ENCODE measurements at regions not wholly inside any gene's neighbourhood (a gene's known extent, or its start where the extent isn't known, plus 50 kb on each side); places are given as distances from the start of the nearest gene placed in this dataset.

DNA sequence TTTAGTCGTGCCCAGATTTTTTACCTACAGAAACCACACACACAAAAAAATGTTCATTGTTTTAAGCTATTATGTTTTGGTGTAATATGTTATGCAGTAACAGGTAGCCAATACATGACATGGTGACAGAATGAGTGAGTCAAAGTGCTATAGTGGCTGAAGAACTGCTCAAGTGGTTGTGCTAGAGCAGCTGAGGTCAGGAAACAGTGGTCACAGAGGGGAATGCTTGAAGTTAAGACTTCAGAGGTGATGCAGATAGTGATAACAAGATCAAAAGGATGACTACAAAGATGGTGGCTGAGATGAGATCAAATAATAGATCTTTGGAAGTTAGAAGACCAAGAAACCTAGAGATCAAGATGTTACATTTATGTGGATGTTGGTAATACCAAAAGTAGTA lies 174.3 kb downstream of the KCNE4 start:
- POLR2A ChIA-PET (ENCODE audit: low non-redundant PET) = no interaction called here
- CTCF ChIA-PET = no interaction called here
- DNase-seq (ENCODE audit: low spot score) = no peak
- TF ChIP-seq, protein P1, sequence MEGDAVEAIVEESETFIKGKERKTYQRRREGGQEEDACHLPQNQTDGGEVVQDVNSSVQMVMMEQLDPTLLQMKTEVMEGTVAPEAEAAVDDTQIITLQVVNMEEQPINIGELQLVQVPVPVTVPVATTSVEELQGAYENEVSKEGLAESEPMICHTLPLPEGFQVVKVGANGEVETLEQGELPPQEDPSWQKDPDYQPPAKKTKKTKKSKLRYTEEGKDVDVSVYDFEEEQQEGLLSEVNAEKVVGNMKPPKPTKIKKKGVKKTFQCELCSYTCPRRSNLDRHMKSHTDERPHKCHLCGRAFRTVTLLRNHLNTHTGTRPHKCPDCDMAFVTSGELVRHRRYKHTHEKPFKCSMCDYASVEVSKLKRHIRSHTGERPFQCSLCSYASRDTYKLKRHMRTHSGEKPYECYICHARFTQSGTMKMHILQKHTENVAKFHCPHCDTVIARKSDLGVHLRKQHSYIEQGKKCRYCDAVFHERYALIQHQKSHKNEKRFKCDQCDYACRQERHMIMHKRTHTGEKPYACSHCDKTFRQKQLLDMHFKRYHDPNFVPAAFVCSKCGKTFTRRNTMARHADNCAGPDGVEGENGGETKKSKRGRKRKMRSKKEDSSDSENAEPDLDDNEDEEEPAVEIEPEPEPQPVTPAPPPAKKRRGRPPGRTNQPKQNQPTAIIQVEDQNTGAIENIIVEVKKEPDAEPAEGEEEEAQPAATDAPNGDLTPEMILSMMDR (conservative IDR thresholded peaks at IDR 0.05; ENCODE audit: low read depth) = no peak
- H3K27ac ChIP-seq = no peak overlapping the region

DNA sequence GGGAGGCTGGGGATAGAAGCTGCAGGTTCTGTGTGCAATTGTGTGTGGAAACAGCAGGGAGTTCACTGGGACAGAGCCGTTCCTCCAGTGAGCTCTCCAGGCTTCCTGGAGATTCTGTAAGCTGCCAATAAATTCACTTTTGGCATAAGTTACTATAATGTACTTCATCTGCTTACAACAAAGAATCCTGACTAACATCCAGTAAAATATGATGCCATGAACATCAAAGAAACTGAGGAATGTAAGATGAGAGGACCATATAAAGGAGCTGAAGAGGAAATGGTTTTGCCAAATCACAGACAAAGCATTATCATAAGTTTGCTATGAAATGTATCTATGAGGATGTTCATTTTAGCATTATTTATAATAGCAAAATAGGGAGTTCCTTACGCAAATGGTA lies 175.3 kb downstream of the KCNE4 start:
- H3K27ac ChIP-seq = no peak overlapping the region
- TF ChIP-seq, protein P1 (conservative IDR thresholded peaks at IDR 0.05; ENCODE audit: low read depth) = no peak
- ChIA-PET POLR2A (ENCODE audit: low non-redundant PET) (no interaction called here), CTCF (no interaction called here)
- DNase-seq (ENCODE audit: low spot score) = no peak

DNA sequence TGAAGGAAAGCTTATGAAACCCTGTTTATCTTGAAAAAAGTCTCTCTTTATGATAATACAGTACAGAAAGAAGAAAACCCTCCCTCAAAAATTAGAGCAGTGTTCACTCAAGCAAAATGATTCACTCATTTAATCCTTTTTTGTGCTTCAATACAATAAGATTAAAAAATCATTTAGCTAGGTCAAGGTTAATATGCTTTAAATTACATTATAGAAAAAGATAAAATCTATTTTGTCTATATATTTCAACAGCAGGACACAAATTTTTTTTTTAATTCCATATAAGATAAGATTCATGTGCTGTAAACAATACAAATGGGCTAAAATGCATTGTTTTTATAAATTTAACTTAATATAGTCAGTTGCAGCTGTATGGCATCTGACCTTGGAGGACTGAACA lies 176.9 kb downstream of the KCNE4 start:
- TF ChIP-seq, protein P1 (conservative IDR thresholded peaks at IDR 0.05; ENCODE audit: low read depth) = no peak
- ChIA-PET CTCF (interaction anchor here (0.8 kb wide), 1 partner anchor 257 kb away, joined by 4 read pairs; no protein-coding TSS in a partner anchor), POLR2A (ENCODE audit: low non-redundant PET) (no interaction called here)
- H3K27ac ChIP-seq = no peak overlapping the region
- DNase-seq (ENCODE audit: low spot score) = no peak

DNA sequence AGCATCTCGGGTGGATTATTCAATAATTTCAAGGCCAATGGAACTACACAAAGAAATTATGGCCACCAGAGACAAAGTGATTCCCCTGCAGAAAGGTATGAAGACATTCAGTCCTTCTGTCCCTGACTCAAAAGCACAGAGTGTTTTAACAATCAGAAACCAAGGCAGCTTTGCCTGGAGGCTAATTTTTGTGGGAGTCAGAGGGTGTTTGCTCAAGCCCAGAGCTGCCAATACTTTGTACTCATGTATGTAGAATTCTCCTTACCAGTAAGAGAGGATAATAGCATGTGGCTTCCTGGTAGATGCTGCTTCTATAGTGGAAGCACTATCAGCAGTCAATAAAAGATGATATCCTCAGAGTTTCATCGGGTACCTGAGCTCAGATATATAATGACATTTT lies 178.4 kb downstream of the KCNE4 start:
- ChIA-PET CTCF (no interaction called here), POLR2A (ENCODE audit: low non-redundant PET) (no interaction called here)
- H3K27ac ChIP-seq = no peak overlapping the region
- TF ChIP-seq, protein P1 (conservative IDR thresholded peaks at IDR 0.05; ENCODE audit: low read depth) = no peak
- peak; percentile 65 for DNase-seq (ENCODE audit: low spot score)

DNA sequence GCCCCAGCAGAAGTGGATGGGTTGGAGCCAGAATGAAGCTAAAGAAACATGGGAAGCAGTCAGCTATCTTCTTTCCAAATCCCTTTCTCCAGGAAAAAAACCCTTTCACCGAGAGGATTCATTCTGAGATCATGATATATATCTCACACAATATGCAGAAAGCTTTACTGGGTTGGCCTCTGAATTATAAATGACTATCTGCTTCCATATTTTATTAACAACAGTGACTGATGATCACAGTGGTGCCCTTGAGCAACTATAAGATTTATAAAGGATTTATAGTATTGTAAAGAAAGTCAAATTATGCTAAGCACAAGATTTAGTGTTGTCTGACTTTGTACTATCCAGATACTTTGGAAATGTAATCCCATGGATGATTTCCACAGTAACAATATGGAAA lies 180.3 kb downstream of the KCNE4 start:
- CTCF ChIA-PET = no interaction called here
- no peak overlapping the region for H3K27ac ChIP-seq
- TF ChIP-seq, protein P1 (conservative IDR thresholded peaks at IDR 0.05; ENCODE audit: low read depth) = no peak
- POLR2A ChIA-PET (ENCODE audit: low non-redundant PET) = no interaction called here
- no peak for DNase-seq (ENCODE audit: low spot score)

DNA sequence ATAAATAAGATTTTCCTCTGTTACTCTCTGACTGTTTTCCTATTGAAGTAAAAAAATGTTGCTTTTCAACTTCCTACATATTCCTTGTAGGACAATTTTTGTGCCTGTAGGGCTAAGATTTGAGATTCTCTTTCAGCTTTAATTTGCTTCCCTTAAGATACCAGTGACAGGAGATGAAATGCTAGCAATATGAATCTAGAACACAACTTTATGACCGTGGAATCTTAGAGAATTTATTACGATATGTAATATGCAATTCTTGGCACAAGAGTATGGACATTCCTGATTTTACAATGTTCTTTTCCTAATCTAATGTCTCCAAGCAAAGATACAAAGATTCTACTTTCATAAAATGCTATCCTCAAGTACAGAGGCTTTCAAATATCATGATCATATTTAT lies 180.9 kb downstream of the KCNE4 start:
- ChIA-PET POLR2A (ENCODE audit: low non-redundant PET) (no interaction called here), CTCF (no interaction called here)
- DNase-seq (ENCODE audit: low spot score) = no peak
- TF ChIP-seq, protein P1 (conservative IDR thresholded peaks at IDR 0.05; ENCODE audit: low read depth) = no peak
- no peak overlapping the region for H3K27ac ChIP-seq

DNA sequence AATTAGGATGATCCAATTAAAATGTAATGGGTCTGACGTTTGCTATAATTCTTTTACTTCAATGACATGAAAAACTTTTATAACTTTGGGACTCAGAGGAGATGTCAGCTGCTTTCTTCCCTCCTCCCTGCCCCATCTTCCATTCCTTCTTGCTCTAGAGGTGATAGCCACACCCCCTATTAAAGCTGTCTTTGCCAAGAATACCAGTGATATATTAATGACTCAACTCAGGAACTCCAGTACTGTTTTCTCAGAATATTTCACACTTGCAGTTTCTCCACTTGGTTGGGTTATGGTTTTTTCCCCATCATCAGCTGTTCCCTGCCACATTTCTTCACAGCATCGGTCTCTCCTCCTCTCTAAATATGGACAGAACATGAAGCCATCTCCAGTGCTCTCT lies 184.0 kb downstream of the KCNE4 start:
- ChIA-PET CTCF (no interaction called here), POLR2A (ENCODE audit: low non-redundant PET) (no interaction called here)
- no peak overlapping the region for H3K27ac ChIP-seq
- DNase-seq (ENCODE audit: low spot score) = peak; percentile 75
- TF ChIP-seq, protein P1 (conservative IDR thresholded peaks at IDR 0.05; ENCODE audit: low read depth) = no peak

Data from RWPE1 (cell line).